ENCODE measurements at regions not wholly inside any gene's neighbourhood (a gene's known extent, or its start where the extent isn't known, plus 50 kb on each side); places are given as distances from the start of the nearest gene placed in this dataset.

DNA sequence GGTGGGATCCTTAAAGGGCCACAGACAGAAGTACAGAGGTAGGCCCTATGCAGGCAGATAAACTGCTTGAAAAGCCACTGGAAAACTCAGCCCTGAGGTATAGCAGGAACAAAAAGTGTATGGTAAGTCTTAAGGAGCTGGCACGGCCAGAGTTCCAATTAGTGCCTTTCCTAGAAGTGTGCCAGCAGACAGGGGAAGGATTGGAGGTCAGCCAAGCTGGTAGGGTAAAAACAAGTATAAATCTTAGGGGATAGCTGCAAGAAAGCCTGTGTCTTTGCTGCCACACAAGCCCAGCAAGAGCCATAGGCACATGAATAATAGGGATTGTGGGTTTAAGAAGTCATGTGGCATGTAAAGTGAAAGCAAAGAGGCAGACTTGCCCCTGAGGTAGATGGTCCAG, 582.5 kb downstream of the PLOD2 start:
- TF ChIP-seq, protein P1, sequence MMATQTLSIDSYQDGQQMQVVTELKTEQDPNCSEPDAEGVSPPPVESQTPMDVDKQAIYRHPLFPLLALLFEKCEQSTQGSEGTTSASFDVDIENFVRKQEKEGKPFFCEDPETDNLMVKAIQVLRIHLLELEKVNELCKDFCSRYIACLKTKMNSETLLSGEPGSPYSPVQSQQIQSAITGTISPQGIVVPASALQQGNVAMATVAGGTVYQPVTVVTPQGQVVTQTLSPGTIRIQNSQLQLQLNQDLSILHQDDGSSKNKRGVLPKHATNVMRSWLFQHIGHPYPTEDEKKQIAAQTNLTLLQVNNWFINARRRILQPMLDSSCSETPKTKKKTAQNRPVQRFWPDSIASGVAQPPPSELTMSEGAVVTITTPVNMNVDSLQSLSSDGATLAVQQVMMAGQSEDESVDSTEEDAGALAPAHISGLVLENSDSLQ (IDR thresholded peaks at IDR 0.05), result no peak
- TF ChIP-seq ARNT (IDR thresholded peaks at IDR 0.05), result no peak
- no peak for TF ChIP-seq FOXA1 (IDR thresholded peaks at IDR 0.05)
- TF ChIP-seq L3MBTL2 (conservative IDR thresholded peaks at IDR 0.05), result no peak
- TF ChIP-seq FOXM1 (IDR thresholded peaks at IDR 0.05; ENCODE audit: borderline replicate concordance), result no peak
- no peak for TF ChIP-seq CTBP1 (IDR thresholded peaks at IDR 0.05; ENCODE audit: borderline replicate concordance)
- TF ChIP-seq FOXK2 (IDR thresholded peaks at IDR 0.05), result no peak
- TF ChIP-seq BHLHE40 (IDR thresholded peaks at IDR 0.05; ENCODE audit: borderline replicate concordance), result no peak
